Hematopoietic multipotent progenitor cell treated with erythropoietin and hydrocortisone succinate and interleukin-3 and kit ligand, for 8 days (in vitro differentiated cells): ENCODE measurements at regions not wholly inside any gene's neighbourhood (a gene's known extent, or its start where the extent isn't known, plus 50 kb on each side); places are given as distances from the start of the nearest gene placed in this dataset.
"Not testable (repeated sequence)": the region's sequence is repeated elsewhere in the genome, so short reads cannot be mapped to it uniquely, and the experiment has no call there.

Experiments used
- DNase-seq: peaks from one replicate; pipeline ENCODE4 v3.0.0-alpha.2; 2015

DNA sequence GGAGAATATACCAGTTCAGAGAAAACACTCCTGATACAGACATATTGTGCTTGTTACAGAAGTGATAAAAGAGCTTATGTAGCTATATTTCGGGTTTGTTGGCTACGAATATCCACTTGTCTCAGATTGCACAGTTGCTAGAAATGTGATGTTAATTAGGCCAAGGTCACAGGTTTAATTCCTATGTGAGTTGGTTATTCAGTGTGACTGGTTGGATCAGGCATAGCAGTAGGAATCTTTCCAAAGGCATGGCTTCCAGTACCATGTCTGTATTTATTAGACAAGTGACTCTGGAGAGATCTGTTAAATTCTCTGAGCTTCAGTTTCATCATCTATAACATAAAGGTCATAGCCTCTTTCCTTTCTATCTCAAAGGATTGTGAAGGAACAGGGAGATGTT, 152.7 kb upstream of the KITLG start:
- no peak for DNase-seq

DNA sequence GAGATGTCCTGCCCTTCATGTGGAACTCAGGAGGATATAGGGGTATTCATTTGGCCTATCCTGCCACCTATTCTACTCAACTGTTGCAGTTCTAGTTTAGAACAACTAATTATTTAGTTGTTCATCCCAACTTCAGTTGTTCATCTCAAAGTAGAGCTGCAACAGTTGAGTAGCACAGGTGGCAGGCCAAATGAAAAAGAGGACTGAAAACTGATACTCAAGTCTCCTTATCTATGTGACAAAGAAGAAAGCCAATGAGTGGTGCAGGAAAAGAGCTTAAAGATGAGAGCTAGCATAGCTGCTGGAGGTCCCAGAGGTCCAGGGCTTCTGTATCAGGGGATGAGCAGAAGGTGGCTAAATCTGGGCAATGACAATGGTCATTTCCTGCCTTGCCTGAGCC, 148.9 kb upstream of the KITLG start:
- no peak for DNase-seq

GRCh38 chr12:88726806-88727720, 146.8 kb upstream of the KITLG start:
- DNase-seq: no peak

- DNase-seq: no peak
Observed at GRCh38 chr12:88725592-88726143, 145.4 kb upstream of the KITLG start.

- no peak for DNase-seq
Observed at GRCh38 chr12:88723219-88723618, 142.9 kb upstream of the KITLG start.

- no peak for DNase-seq
Observed at GRCh38 chr12:88720785-88721650, 140.7 kb upstream of the KITLG start.

GRCh38 chr12:88720231-88720630, 140.0 kb upstream of the KITLG start:
- DNase-seq: no peak

DNA sequence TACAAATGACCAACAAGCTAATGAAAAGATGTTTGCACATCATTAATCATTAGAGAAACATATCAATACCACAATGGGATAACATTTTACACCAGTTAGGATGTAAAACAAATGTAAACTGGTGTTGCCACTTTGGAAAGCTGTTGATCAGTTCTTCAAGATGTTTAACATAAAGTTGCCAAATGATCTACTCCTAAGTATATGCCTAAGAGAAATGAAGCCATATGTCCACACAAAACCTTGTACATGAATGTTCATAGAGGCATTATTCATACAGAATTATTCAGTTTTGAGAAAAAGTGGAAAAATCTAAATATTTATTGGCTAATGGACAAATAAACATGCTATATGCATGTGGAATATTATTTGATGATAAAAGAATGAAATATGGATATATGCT, 136.9 kb upstream of the KITLG start:
- no peak for DNase-seq

DNA sequence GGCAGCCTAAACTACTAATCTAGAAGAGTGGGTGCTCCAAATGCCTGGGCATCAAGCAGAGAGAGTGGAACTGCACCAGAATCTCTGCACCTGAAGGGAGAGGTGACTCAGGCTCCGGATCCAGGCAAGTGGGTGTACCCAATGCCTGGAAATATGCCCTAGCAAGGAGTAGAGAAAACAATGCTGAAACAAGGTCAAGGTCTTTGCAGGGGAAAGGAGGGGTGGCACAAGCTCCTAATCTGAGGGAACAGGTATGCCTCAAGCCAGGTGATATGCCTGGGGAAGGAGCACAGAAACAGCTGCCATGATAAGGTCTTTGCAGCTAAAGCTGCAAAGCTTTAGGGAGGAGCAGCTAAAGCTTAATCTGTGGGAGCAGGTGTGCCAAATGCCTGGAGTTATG, 136.0 kb upstream of the KITLG start:
- DNase-seq: no peak

GRCh38 chr12:88715673-88716072, 135.4 kb upstream of the KITLG start:
- DNase-seq: no peak

DNA sequence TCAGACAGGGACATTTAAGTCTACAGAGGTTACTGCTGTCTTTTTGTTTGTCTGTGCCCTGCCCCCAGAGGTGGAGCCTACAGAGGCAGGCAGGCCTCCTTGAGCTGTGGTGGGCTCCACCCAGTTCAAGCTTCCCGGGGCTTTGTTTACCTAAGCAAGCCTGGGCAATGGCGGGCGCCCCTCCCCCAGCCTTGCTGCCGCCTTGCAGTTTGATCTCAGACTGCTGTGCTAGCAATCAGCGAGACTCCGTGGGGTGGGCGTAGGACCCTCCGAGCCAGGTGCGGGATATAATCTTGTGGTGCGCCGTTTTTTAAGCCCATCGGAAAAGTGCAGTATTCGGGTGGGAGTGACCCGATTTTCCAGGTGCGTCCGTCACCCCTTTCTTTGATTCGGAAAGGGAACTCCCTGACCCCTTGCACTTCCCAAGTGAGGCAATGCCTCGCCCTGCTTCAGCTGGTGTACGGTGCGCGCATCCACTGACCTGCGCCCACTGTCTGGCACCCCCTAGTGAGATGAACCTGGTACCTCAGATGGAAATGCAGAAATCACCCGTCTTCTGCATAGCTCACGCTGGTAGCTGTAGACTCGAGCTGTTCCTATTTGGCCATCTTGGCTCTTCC, 134.1 kb upstream of the KITLG start:
- not testable (repeated sequence) for DNase-seq

GRCh38 chr12:88707800-88708199, 127.5 kb upstream of the KITLG start:
- no peak for DNase-seq

DNA sequence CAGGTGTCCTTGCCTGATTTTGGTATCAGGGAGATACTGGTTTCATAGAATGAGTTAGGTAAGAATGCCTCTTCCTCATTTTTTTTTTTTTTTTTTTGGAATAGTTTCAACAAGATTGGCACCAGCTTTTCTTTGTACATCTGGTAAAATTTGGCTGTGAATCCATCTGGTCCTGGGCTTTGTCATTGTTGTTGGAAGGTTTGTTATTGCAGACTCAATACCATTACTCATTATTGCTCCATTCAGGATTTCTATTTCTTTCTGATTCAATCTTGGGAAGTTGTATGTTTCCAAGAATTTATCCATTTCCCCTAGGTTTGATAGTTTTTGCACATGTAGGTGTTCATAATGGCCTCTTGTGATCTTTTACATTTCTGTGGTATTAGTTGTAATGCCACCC, 126.0 kb upstream of the KITLG start:
- no peak for DNase-seq

GRCh38 chr12:88703790-88704189, 123.5 kb upstream of the KITLG start:
- no peak for DNase-seq

DNA sequence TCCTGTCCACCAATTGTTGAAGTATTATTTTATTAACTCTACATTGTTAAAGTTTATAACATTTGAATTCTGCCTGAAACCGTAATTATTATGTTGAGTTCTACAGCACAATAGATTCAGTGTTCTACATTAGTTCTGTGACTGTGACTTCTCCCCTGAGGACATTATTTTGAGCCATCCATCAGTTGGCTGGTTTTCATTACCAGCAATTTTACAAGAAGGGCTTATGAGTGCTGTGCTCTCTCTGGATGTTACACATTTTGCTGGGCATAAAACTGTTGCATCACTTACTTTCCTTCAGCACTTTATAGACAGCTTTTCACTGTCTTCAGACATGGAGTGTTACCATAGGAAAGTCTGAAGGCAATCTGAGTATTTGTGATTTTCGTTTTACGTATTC, 118.2 kb upstream of the KITLG start:
- DNase-seq: no peak

DNA sequence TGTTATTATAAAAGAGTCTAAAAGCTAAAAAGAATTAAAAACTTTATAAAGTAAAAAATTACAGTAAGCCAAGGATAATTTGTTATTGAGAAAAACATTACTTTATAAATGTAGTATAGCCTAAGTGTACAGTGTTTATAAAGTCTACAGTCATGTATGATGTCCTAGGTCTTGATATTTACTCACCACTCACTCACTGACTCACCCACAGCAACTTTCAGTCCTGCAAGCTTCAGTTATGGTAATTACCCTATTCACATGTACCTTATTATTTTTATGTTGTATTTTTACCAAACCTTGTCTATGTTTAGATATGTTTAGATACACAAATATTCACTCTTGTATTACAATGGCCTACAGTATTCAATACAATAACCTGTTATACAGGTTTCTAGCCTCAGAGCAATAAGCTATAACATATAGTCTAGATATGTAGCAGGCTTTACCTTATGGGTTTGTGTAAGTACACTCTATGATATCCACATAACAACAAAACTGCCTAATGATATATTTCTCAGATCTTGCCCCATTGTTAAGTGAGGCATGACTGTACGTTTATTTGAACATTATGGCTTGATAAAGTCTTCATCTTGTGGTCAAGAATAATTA, 113.7 kb upstream of the KITLG start:
- no peak for DNase-seq

GRCh38 chr12:88691811-88692210, 111.5 kb upstream of the KITLG start:
- DNase-seq: no peak

DNA sequence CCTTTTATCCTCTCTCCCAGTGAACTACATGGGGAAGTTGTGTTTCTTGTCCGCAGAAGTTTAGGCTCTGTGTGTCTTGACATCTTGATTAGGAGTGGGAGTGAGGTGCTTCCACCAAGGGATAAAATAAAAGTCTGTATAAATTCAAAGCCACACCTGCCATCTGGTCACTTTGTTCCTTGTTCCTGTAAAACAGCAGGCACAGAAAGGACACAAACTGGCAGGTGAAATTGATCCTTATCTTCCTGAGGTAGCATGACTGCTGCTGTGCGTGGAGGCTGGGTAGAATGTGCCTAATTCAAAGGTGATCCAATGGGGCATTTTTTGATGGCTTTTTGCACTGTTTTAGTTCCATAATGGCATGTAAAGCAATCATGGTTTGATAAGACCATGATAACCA, 104.3 kb upstream of the KITLG start:
- DNase-seq: no peak

GRCh38 chr12:88684170-88684569, 103.9 kb upstream of the KITLG start:
- no peak for DNase-seq

DNA sequence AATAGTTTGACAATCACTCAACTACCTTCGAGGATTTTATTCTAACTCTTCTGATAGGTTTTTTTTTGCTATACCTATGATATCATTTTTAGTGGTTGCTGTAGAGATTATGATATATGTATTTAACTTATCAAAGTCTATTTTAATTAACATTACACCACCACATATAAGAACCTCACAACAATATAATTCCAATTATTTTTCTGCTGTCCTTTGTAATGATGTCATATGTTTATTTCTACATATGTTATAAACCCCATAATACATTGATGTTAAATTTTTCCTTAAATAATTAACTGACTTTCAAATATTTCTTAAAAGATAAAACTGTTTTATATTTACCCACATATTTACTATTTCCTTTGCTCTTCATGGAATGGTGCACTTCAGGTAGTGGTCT, 103.4 kb upstream of the KITLG start:
- DNase-seq: no peak

- no peak for DNase-seq
Observed at GRCh38 chr12:88681271-88681670, 101.0 kb upstream of the KITLG start.

DNA sequence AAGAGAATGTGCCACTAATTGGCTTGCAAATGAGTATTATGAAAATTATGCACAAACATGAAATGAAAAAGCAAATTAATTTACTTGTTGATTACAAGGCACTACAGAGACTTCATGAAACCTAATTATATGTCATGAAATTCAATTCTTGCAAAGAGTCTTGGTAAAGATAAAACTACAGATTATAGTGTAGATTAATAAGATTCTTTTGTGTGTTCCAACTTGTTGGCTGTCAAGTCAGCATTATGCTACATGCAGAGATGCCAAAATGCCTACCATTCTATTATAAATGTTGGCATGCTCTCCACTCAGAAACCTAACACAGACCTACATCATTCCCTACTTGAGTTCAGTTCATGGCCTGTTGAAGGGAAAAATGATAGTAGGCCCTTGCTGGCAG, 97.2 kb upstream of the KITLG start:
- no peak for DNase-seq

- DNase-seq: not testable (repeated sequence)
Observed at GRCh38 chr12:88667615-88668014, 87.3 kb upstream of the KITLG start.
